ENCODE measurements at regions not wholly inside any gene's neighbourhood (a gene's known extent, or its start where the extent isn't known, plus 50 kb on each side); places are given as distances from the start of the nearest gene placed in this dataset.

DNA sequence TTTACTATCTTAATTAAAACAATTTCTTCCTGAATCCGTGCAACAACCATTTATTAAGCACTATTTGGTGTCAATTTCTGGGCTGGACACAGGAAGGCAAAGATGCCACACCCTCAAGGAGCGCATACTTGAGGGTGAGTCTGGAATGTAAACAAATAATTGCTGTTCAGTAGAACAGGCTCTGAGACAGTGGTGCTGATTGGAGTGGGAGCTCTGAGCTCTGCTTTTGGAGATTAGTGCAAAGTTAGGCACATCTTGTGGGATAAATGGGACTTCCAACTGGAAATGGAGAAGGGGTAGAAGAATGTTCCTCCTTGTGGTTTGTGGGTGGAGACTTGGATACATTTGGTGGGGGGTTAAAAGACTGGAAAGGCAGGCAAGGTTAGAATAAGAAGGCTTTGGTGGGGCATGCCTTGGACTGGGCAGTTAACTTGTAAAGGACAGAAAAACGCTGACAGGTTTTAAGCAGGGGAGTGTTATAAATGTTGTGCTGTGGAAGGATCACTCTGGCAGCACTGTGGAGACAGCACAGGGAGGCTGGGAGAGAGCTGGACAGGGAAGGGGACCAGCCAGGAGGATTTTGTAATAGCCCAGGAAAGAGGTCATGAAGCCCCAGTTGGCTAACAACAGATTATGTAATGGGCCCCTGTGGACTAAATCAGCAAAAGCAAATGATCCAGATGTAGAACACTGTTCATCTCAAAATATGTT, 80.7 kb downstream of the ZNF365 start:
- TF ChIP-seq, protein P1, sequence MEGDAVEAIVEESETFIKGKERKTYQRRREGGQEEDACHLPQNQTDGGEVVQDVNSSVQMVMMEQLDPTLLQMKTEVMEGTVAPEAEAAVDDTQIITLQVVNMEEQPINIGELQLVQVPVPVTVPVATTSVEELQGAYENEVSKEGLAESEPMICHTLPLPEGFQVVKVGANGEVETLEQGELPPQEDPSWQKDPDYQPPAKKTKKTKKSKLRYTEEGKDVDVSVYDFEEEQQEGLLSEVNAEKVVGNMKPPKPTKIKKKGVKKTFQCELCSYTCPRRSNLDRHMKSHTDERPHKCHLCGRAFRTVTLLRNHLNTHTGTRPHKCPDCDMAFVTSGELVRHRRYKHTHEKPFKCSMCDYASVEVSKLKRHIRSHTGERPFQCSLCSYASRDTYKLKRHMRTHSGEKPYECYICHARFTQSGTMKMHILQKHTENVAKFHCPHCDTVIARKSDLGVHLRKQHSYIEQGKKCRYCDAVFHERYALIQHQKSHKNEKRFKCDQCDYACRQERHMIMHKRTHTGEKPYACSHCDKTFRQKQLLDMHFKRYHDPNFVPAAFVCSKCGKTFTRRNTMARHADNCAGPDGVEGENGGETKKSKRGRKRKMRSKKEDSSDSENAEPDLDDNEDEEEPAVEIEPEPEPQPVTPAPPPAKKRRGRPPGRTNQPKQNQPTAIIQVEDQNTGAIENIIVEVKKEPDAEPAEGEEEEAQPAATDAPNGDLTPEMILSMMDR (IDR thresholded peaks at IDR 0.05): no peak
- no peak for TF ChIP-seq EZH2 (IDR thresholded peaks at IDR 0.05; ENCODE audit: borderline replicate concordance, insufficient read depth, low read depth, low read length, poor library complexity, severe bottlenecking)
